ENCODE measurements at regions not wholly inside any gene's neighbourhood (a gene's known extent, or its start where the extent isn't known, plus 50 kb on each side); places are given as distances from the start of the nearest gene placed in this dataset.

GRCh38 chr5:33303579-33304095 lies 137.1 kb upstream of the TARS1 start:
- no peak for DNase-seq

- DNase-seq: no peak
Observed at GRCh38 chr5:33304601-33305000, 136.2 kb upstream of the TARS1 start.

- no peak for DNase-seq
Observed at GRCh38 chr5:33305572-33305971, 135.2 kb upstream of the TARS1 start.

GRCh38 chr5:33306758-33307157 lies 134.0 kb upstream of the TARS1 start:
- DNase-seq: no peak

- no peak for DNase-seq
Observed at GRCh38 chr5:33308586-33308985, 132.2 kb upstream of the TARS1 start.

- no peak for DNase-seq
Observed at GRCh38 chr5:33309068-33309467, 131.7 kb upstream of the TARS1 start.

GRCh38 chr5:33309536-33310345 lies 131.0 kb upstream of the TARS1 start:
- no peak for DNase-seq

- no peak for DNase-seq
Observed at GRCh38 chr5:33310451-33310850, 130.3 kb upstream of the TARS1 start.

- no peak for DNase-seq
Observed at GRCh38 chr5:33311893-33312292, 128.9 kb upstream of the TARS1 start.

- DNase-seq: no peak
Observed at GRCh38 chr5:33312571-33313549, 127.9 kb upstream of the TARS1 start.

GRCh38 chr5:33315189-33315588 lies 125.6 kb upstream of the TARS1 start:
- no peak for DNase-seq

GRCh38 chr5:33316773-33317172 lies 124.0 kb upstream of the TARS1 start:
- no peak for DNase-seq

- no peak for DNase-seq
Observed at GRCh38 chr5:33317271-33317670, 123.5 kb upstream of the TARS1 start.

- no peak for DNase-seq
Observed at GRCh38 chr5:33319151-33319550, 121.6 kb upstream of the TARS1 start.

GRCh38 chr5:33319841-33320240 lies 120.9 kb upstream of the TARS1 start:
- DNase-seq: no peak

GRCh38 chr5:33321026-33321425 lies 119.7 kb upstream of the TARS1 start:
- no peak for DNase-seq

- no peak for DNase-seq
Observed at GRCh38 chr5:33322632-33323031, 118.1 kb upstream of the TARS1 start.

- DNase-seq: no peak
Observed at GRCh38 chr5:33324667-33325307, 116.0 kb upstream of the TARS1 start.

- no peak for DNase-seq
Observed at GRCh38 chr5:33328818-33329217, 111.9 kb upstream of the TARS1 start.

- no peak for DNase-seq
Observed at GRCh38 chr5:33329891-33330290, 110.9 kb upstream of the TARS1 start.

- no peak for DNase-seq
Observed at GRCh38 chr5:33330426-33330825, 110.3 kb upstream of the TARS1 start.

GRCh38 chr5:33330992-33331391 lies 109.8 kb upstream of the TARS1 start:
- no peak for DNase-seq

- no peak for DNase-seq
Observed at GRCh38 chr5:33332804-33333203, 108.0 kb upstream of the TARS1 start.

Measured in central memory CD4-positive, alpha-beta T cell (primary cell).